NCI-H1105 (cell line): ENCODE measurements at regions not wholly inside any gene's neighbourhood (a gene's known extent, or its start where the extent isn't known, plus 50 kb on each side); places are given as distances from the start of the nearest gene placed in this dataset.

Source experiments
- DNase-seq: peaks from one replicate; lab custom pipeline; 2025; lab: John Stamatoyannopoulos, UW

DNA sequence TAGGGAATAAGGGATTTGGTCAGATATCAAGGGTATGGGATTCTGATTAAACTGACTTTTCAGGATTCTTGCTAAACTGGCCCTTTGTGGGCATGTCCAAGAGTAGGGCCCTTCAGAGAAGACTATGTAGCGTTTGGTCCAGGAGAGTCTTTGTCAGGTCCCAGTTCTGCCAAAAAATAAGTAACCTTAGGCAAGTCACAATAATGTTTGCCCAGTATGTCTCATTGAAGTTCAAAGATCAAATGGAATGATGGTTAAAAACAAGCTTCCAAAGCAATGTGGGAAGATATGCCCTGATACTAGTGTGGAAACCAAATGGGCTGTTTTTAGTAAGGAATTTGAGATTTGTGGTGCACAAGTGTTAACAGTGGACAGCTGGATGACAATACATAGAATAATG, 454.4 kb downstream of the WDR72 start:
- DNase-seq = no peak

DNA sequence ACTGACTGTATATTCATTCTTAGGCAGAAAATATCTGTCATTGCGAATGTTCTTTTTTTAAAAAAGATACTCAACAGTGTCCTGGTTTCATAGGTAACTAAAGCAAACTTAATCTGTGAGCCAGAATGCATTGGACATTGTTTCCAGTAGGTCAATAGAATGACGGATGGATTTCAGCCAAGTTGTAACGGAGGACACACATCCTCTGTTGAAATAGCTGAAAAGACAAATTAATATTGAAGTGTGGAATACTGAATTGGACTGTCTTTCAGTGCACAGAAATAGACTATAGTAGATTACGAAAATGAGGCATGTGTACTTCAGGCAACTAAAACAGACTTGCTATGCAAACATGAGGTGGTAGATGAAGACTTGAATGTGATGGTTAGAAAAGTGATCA, 461.6 kb downstream of the WDR72 start:
- no peak for DNase-seq

DNA sequence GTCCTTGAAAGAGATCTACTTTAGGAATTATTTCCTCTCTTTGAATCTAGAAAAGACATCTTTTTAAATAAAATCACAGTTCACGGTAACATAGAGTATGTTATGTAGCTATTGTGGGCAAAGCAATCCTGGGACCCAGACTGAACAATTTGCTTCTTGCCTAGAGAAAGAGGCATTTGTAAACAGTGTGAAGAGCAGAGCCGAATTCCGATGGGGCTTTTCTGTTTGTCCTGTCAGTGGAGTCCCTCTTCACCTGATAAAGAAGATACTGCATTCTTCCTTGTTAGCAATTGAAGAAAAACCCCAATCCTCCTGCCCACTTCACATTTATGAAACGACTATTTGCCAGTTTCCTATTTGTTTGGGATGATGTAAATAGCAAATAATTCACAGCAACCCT, 462.9 kb downstream of the WDR72 start:
- no peak for DNase-seq

DNA sequence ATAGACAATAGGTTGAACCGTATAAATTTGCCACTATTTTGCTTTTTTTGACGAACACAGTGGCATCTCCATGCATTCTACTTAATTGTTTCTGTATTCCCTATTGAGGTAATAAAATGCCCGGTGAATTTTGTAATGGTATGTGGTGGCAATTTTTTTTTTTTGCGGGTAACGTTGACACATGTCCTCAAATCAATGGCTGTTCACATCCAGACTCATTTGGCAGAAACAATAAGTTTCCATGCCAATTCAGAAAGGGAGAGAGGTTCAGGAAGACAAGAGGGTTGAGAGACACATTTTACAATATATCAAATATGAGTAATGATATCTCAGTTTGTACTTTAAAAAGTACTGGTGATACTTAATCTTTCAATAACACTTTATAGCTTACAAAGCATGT, 463.9 kb downstream of the WDR72 start:
- no peak for DNase-seq

DNA sequence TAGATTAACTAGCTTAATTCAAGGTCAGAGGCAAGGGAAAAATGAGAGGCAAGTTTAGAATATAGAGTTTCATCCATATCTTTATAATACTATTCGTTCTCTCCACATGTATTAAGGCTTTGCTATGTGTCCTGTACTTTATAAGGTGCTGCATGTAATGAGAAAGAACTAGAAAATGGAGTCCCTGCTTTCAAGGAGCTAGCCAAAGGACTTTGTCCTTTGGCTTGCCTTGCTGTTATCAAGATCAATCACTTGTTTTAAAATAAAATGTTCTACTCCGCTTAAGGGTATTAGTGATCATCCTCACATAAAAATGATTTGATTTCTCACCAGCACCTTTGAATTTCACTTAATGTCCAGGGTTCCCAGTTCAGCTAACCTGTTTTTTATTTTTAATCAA, 470.9 kb downstream of the WDR72 start:
- DNase-seq = no peak

DNA sequence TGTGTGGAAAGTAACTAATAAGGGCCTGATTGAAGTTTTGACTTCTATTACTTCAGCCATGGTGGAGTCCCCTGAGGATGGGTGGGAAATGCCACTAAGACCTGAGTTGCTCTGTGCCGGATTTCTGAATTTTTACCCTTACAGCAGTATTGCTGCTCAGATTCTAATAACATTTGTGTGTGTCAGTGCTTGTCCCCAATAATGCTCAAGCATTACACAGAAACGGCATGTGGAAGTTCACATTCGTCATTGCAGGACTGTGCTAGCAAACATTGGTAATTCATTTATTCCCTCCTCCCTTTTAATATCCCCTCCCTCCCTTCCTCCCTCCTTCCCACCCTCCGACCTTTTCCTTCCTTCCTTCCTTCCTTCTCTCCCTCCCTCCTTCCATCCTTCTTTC, 484.5 kb upstream of the ONECUT1 start:
- no peak for DNase-seq

DNA sequence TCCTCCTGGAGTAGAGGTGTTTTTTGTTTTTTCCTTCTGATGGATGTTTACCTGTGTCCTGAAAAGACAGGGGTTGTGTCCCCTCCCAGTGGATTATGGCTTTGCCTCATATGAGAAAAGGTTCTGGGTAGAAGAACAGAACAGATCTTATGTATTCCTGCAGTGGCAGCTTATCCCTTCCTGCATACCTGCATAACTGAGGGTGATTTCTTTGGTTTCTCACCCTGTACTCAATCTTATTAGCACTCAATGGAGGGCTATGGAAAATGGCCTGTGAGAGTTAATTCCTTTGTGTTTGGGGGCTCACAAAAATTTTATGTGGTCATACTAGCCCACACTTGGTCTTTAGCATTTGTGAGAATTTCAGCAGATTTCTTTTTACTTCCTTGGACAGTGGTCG, 482.0 kb upstream of the ONECUT1 start:
- no peak for DNase-seq

DNA sequence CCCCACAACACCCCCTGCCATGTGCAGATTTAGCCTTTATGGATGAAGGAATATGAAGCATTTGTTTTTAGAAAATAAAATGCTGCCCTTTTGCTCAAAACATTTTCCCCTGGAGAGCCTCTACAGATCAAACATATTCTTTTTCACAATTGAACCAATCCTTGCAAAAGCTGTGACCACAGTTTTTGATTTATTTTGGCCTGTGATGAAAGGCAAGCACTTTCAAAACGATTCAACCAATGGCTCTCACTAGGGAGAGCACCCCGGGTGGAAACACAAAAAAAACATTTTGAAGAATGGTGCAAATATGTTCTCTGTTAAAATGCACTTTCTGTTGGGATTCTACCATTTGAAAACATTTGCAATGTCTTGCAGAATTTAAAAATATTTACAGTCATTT, 476.0 kb upstream of the ONECUT1 start:
- DNase-seq = no peak

DNA sequence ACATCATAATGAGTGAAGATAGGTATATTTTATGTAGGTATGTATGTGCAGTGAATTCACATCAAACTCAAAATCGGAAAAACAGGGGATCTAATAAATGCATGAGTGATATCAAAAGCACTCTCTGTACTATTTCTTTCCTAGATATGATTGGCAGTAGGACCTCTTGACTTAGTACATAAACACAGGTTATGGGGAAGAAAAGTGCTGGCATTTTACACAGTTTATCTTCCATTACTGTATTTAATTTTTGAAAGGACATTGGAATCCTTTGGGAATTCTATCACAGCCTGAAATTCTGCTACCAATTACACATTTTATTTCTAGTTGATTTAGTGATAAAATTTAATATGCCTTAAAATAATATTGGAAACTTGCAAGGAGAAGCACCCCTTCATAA, 470.5 kb upstream of the ONECUT1 start:
- no peak for DNase-seq

DNA sequence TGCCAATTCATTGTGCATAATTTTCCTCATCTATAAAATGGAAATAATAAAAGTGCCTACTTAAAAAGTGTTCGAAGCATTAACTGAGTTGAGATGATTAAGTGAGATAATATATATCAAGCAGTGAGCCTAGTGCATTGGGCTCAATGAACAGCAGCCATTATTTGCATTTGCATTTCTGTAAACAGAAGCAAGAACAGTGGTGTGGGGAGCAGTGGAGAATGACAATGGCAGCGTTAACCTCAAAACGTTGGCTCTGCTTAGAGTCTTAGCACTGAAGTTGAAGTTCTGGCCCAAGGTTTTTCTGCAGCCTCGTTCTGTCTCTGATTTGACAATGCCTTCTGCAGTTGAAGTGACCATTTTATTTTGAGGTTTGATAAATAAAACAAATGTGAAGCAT, 466.3 kb upstream of the ONECUT1 start:
- no peak for DNase-seq

DNA sequence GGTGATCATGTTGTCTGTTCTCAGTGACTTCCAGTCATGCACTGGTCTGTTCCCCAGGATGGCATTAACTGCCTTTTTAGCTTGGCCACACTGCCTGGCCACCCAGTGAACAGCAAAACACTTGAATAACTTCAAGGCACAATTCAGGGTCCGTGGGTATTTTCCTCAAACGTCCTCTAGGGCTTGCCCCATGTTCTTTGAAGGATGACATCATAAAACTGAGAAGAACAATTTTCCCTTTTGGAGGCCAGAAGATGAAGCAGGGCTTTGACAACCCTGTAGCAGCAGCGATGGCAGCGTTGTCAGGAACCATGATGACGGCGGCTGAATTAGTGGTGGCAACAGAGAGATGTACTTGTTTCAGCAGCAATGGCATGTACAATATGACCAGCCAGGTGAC, 465.9 kb upstream of the ONECUT1 start:
- DNase-seq = no peak

DNA sequence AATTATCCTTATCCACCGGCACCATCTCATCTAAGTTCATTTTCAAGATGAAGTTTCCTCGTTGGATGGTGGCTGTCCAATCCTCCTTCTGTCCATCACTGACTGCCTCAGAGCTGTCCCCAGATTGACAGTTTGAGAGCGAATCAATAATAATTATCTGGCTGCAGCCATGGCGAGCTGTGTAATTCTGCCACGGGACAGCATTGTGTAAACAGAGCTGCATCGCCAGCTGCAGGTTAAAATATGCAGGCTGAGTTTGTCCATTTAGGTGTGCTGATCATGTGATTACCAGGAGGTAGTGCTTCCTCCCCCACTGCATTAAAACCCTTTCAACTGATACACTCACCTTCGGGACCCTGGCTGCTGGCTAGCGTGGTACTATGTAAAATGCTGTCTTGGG, 461.9 kb upstream of the ONECUT1 start:
- DNase-seq = peak; percentile 14

DNA sequence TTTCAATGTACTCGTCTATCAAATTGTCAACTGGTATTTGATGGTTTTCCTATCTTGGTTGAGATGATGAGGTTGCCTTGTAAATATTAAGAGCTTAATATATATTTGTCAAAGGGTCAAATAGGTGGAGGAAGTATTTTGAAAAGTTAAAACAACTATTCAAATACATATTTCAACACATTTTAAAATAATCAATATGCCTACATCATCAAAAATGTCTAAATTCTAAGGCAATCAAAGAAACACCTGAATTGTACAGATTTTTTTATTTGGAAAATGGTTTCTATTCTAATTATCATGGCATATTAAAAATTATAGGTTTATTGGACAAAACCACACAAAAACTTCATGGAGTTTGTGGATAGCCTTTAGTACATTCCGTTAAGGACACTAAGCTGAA, 461.4 kb upstream of the ONECUT1 start:
- DNase-seq = no peak

DNA sequence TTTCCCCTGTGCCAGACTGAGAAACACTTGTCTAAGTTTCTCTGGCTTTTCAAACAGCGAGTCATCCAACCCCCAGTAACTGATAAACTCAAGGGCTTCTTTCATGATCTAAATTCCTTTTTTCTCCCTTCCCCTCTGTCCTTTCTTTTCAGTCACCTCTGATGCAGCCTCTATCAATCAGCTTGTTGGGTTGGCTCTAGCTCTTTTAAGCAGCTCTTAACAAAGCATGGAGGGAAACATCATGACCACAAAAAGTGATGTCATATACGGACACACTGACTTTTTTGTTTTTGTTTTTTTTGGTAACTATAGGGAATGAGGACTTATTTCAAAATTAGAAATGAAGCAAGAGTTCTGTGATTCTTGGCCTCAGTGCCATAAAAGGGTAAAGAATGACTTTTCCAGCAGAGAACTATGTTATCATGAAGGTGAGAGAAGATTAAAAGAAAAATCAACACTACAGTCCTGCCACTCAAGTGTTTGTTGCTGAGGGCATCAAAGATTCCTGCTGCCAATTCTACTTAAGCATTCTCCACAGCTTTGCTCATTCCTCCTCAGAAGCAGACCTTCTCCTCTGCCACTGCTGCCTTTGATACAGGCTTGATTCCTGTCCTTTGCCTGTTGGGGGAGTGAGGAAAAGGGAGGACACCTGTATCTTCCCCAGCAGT, 457.0 kb upstream of the ONECUT1 start:
- DNase-seq = no peak

DNA sequence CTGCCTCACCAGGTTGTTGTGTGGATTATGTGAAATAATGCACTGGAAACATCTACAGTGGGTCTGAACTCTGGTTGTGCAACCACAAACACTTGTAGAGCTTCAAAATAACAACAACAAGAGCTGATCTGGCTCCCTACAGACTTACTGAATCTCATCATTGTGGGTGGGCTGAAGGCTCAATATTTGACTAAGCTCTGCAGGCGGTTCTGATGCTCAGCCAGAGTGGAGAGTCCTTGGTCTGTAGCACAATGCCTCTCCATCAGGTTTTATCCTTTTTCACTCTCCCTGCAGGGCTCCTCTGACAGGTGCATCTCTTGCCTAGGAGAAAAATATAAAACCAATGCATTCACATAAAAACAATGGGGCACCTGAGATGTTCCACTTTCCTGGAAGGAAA, 456.3 kb upstream of the ONECUT1 start:
- DNase-seq = no peak

DNA sequence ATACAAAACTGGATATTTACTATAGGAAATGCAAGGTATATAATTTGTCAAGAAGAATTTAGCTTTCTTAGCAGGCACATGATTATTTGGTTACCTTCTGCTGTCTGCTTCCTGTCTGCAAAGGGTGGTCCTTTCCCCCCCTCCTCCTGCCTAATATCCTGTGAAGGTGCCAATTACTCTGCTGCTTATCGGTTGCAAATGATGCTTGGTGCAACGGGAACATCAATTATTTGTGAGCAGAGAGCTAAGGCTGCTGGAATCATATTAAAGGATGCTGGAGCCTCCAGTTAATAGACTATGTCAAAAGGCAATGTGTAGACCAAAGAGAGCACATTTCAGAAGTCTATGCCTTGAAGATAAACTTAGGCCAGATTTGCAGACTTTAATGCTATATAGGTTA, 443.7 kb upstream of the ONECUT1 start:
- no peak for DNase-seq

DNA sequence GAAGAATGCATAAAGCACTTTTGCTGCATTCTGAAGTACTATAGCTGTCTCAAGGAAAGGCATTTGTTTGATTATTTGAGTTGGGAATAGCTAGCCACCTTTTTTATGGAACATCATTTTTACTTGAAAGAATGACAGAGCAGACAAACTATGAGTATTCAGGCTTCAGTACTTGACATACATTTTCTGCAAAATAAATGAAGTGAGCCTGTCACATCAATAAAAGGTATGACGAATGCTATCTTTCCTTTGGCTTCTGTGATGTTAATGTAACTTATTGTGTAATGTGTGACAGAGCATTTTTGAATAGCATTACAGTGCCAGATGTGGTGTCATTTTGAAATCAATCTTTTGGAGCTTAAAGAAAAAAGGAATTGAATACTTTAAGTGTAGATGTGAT, 440.3 kb upstream of the ONECUT1 start:
- DNase-seq = no peak

DNA sequence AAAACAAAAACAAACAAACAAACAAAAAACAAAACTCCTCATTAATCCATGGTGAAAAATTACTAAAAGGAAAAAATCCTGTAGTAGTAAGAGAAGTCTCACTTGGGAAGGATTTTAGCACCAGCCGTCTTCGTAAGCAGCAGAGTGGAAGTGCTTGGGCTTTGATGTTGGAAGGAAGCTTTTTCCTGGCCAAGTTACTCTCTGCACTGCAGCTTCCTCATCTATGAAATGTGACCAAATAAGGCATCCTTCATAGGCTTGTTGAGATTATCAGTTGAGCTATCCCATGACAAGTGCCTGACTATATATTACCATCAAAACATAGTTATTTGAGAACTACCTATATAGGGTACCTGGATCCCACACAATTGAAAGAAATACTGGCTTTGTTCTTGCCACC, 436.4 kb upstream of the ONECUT1 start:
- no peak for DNase-seq

DNA sequence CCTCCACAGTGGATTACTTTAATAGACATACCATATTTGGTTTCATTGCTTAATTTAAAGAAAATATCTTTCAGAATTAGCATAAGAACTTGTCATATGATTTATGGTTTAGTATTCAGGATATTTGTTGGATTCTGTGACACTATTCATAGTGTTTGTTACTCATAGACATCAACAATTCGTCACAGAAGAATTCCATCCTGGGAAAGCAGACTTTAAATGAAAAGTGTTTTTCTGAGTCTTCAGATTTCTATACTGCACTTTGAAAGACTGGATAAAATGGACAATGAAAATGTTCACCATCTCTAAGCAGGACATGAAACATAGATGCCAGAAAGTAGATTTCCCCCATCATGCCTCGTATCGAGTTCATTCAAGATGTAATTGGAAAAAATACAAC, 435.6 kb upstream of the ONECUT1 start:
- no peak for DNase-seq

DNA sequence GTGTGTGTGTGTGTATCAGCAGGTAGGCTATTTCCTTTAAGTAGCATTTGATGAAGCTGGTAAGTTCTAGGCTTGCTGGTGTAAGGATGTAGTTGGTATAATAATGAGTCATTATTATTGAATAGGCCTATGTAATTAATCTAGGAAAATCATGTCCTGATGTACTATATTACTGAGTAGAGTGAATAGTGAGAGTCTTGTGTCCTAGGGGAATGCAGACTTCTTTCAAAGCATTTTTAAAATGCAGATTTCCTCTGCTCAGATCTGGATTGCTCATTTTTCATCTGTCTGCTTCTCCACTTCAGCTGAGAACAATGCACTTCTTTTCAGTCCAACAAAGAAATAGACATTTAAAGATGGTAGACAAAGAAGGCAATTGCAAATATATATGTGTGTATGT, 434.2 kb upstream of the ONECUT1 start:
- no peak for DNase-seq

DNA sequence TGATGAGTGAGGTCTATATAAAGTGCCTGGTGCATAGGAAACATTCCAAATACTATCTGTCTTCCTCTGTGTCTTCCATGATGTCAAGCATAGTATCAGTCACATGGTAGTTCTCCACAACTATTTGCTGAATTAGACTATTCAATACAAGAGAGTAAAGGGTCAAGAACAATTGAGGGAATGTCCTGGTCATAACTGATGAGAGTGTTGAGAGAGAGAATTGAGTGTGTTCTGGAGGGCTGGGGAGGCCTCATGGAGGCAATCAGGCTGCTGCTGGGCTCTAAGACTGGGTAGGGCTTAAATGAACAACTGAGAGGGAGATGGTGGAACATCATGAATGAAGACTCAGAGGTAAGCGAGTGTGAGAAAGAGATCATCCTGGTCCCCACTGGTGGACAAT, 433.7 kb upstream of the ONECUT1 start:
- no peak for DNase-seq

DNA sequence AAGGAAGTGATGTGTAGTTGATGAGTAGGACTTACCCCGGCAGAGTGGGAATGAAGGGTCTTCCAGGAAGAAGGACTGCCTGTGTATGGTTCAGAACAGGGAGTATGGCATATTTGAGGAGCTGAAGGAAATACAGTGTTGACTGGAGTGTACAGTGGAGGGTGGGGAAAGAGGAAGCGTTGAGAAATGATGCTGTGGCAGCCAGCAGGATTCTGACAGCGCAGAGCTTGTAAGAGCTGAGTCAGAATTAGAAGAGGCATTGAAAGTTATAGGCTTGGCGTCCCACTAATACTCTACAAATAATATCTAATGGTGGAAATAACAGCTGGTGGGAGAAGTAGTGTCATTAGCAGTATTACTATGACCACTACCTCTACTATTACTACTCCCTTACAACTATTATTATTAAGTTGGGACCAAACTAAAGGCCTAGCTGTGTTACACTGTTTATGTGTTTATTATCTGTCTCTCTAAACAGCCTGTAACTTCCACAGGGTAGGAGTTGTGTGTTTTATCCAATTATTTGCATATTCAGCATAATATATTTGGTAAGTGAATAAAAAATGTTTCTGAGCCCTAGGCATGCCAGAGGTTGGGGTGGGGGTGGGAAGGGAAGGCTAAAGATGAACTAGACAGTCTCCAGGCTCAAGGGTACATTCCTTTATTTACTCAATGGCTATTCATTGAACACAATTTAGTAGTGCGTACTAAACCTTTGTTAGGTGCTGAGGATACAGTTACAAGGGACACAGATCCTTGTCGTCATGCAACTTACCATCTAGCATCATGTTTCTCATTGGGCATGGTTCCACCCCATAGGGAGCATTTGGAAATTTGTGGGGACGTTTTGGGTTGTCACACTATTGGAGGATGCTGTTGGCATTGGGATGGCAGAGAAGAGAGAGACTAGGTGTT, 428.8 kb upstream of the ONECUT1 start:
- DNase-seq = no peak

DNA sequence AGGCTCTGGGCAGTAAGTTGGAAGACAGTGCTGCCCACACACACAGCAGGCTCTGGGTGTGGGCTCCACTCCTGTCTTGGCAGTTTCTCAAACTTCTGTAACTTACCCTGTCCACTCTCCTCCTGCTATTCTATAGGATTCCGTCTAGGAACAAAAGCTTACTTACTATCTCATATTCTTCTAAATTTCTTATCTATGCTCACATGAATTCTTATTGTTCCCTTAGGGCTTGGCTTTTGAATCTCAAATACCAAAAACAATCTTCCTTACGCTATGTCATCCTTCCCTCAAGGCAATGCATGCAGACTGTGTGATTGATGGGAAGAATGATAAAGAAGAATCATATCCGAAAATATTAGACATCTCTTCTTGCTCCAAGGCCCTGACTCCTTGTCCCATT, 425.9 kb upstream of the ONECUT1 start:
- no peak for DNase-seq

DNA sequence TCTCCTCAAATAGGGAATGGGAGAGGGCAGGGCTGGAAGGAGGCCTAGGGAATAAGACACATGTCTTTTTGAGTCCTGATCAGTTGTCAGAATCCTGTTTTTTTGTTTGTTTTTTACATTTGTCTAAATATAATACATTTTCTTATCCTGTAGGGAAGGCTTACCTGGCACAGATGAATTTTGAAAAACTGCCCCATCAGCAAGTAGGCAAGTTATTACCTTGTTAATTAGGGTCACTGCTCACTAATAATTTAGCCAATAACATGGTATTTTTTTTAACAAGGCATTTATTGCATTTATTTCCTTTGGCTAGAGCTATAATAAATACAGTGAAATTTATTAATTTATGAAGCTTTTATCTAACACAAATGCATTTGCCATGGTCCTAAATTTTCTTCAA, 423.2 kb upstream of the ONECUT1 start:
- DNase-seq = no peak
